WERI-Rb-1 (cell line): ENCODE measurements at regions not wholly inside any gene's neighbourhood (a gene's known extent, or its start where the extent isn't known, plus 50 kb on each side); places are given as distances from the start of the nearest gene placed in this dataset.

Experiments used
- DNase-seq: peaks from one replicate; pipeline ENCODE4 v3.0.0-alpha.2; 2020
- H3K27ac ChIP-seq: fragments of 250-450 bp; sonication (Bioruptor Pico); 2 replicates; pipeline ENCODE4 v1.5.1; 2020; ENCODE audit warnings: mild to moderate bottlenecking, moderate library complexity
- H3K27me3 ChIP-seq: fragments of 250-450 bp; sonication (Bioruptor Pico); 2 replicates; pipeline ENCODE4 v1.5.1; 2021; ENCODE audit warnings: mild to moderate bottlenecking, low read depth, moderate library complexity; ENCODE audit not compliant: insufficient read depth, severe bottlenecking
- H3K36me3 ChIP-seq: fragments of 250-450 bp; sonication (Bioruptor Pico); 2 replicates; pipeline ENCODE4 v1.5.1; 2020; ENCODE audit warnings: mild to moderate bottlenecking, moderate library complexity
- H3K4me3 ChIP-seq: 2 replicates; pipeline ENCODE4 v1.5.1; 2011; ENCODE audit warnings: low read depth, mild to moderate bottlenecking, control low read depth, low read length
- H3K9me3 ChIP-seq: fragments of 250-450 bp; sonication (Bioruptor Pico); 2 replicates; pipeline ENCODE4 v1.5.1; 2021; ENCODE audit warnings: mild to moderate bottlenecking, moderate library complexity; ENCODE audit not compliant: severe bottlenecking
- CTCF ChIP-seq: IDR thresholded peaks from 2 replicates; pipeline ENCODE4 v1.5.1; 2011; ENCODE audit warnings: low read depth, mild to moderate bottlenecking, control low read depth, inconsistent platforms, low read length

- H3K9me3 ChIP-seq: no peaks in the 10 kb centered on the region
Observed at GRCh38 chr11:44423289-44423688, 113.3 kb upstream of the ALX4 start.

GRCh38 chr11:44424841-44425240 lies 114.9 kb upstream of the ALX4 start:
- DNase-seq: no peak
- Histone ChIP-seq H3K9me3 (no peaks in the 10 kb centered on the region), H3K4me3 (no peak overlapping the region), H3K36me3 (no peaks in the 10 kb centered on the region), H3K27ac (no peak overlapping the region), H3K27me3 (peaks cover 80% of the 10 kb centered on the region)
- TF ChIP-seq CTCF: no peak

More at GRCh38 chr11:44423289-44423688, 113.3 kb upstream of the ALX4 start:
- TF ChIP-seq CTCF: no peak
- Histone ChIP-seq H3K27me3 (peaks cover 82% of the 10 kb centered on the region), H3K4me3 (no peak overlapping the region), H3K36me3 (no peaks in the 10 kb centered on the region), H3K27ac (no peak overlapping the region)
- no peak for DNase-seq

GRCh38 chr11:44426119-44426518 lies 116.2 kb upstream of the ALX4 start:
- TF ChIP-seq CTCF: no peak
- no peak overlapping the region for H3K4me3 ChIP-seq
- no peak overlapping the region for H3K27ac ChIP-seq
- H3K27me3 ChIP-seq: peaks cover 80% of the 10 kb centered on the region
- no peaks in the 10 kb centered on the region for H3K36me3 ChIP-seq
- no peak for DNase-seq
- no peaks in the 10 kb centered on the region for H3K9me3 ChIP-seq

- no peak for TF ChIP-seq CTCF
- H3K36me3 ChIP-seq: no peaks in the 10 kb centered on the region
- H3K27ac ChIP-seq: no peak overlapping the region
- DNase-seq: no peak
- no peaks in the 10 kb centered on the region for H3K9me3 ChIP-seq
- H3K27me3 ChIP-seq: peaks cover 82% of the 10 kb centered on the region
- no peak overlapping the region for H3K4me3 ChIP-seq
Observed at GRCh38 chr11:44426958-44427357, 117.0 kb upstream of the ALX4 start.

GRCh38 chr11:44427432-44427831 lies 117.5 kb upstream of the ALX4 start:
- H3K27ac ChIP-seq: no peak overlapping the region
- no peaks in the 10 kb centered on the region for H3K9me3 ChIP-seq
- no peak overlapping the region for H3K4me3 ChIP-seq
- H3K36me3 ChIP-seq: no peaks in the 10 kb centered on the region
- peak; percentile 71 for TF ChIP-seq CTCF
- peak; percentile 32 for DNase-seq
- H3K27me3 ChIP-seq: peaks cover 82% of the 10 kb centered on the region

GRCh38 chr11:44430140-44430539 lies 120.2 kb upstream of the ALX4 start:
- no peak for TF ChIP-seq CTCF
- Histone ChIP-seq H3K4me3 (no peak overlapping the region), H3K27me3 (peaks cover 74% of the 10 kb centered on the region), H3K27ac (no peak overlapping the region), H3K9me3 (no peaks in the 10 kb centered on the region), H3K36me3 (no peaks in the 10 kb centered on the region)
- no peak for DNase-seq
